ENCODE measurements at regions not wholly inside any gene's neighbourhood (a gene's known extent, or its start where the extent isn't known, plus 50 kb on each side); places are given as distances from the start of the nearest gene placed in this dataset.

DNA sequence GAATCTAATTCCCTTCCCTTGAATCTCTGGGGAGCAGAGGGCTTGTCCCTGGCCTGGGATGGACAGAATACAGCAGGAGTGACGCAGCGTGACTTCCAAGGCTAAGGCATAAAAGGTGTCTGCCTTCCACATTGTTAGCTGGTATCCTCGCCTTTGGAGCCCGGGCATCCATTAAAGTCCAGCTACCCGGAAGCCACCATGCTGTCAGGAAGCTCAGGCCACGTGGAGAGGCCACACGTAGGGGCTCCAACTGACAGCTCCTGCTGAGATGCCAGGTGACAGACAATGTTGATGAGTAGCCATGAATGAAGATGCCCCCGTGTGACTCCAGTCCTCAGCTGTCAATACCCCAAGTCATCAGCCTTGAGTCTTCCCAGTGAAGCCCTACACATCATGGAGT lies 99.9 kb downstream of the OAT start:
- TF ChIP-seq, protein P1, sequence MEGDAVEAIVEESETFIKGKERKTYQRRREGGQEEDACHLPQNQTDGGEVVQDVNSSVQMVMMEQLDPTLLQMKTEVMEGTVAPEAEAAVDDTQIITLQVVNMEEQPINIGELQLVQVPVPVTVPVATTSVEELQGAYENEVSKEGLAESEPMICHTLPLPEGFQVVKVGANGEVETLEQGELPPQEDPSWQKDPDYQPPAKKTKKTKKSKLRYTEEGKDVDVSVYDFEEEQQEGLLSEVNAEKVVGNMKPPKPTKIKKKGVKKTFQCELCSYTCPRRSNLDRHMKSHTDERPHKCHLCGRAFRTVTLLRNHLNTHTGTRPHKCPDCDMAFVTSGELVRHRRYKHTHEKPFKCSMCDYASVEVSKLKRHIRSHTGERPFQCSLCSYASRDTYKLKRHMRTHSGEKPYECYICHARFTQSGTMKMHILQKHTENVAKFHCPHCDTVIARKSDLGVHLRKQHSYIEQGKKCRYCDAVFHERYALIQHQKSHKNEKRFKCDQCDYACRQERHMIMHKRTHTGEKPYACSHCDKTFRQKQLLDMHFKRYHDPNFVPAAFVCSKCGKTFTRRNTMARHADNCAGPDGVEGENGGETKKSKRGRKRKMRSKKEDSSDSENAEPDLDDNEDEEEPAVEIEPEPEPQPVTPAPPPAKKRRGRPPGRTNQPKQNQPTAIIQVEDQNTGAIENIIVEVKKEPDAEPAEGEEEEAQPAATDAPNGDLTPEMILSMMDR (IDR thresholded peaks at IDR 0.05): no peak
- TF ChIP-seq EZH2 (IDR thresholded peaks at IDR 0.05) (no peak), EZH2phosphoT487 (IDR thresholded peaks at IDR 0.05) (no peak)
